Colonic mucosa (tissue), 4 donors: ENCODE measurements at regions not wholly inside any gene's neighbourhood (a gene's known extent, or its start where the extent isn't known, plus 50 kb on each side); places are given as distances from the start of the nearest gene placed in this dataset.
"Not testable (repeated sequence)": the region's sequence is repeated elsewhere in the genome, so short reads cannot be mapped to it uniquely, and the experiment has no call there.

ENCODE experiments used
- DNase-seq: peaks from one replicate; pipeline ENCODE4 v3.0.0-alpha.2; 2020
- H3K27ac ChIP-seq: fragments of 200-600 bp; one replicate; pipeline ENCODE4 v1.8.0; 2021
- H3K27me3 ChIP-seq: fragments of 200-600 bp; one replicate; pipeline ENCODE4 v1.8.0; 2021
- H3K36me3 ChIP-seq: fragments of 200-600 bp; one replicate; pipeline ENCODE4 v1.8.0; 2021
- H3K4me1 ChIP-seq: fragments of 200-600 bp; one replicate; pipeline ENCODE4 v1.8.0; 2021; ENCODE audit warnings: mild to moderate bottlenecking
- H3K4me3 ChIP-seq: fragments of 200-600 bp; one replicate; pipeline ENCODE4 v1.8.0; 2021
- H3K9ac ChIP-seq, 2 donors: one replicate each; pipeline ENCODE4 v1.7.0; 2013; ENCODE audit warnings: control low read depth in 2 of 2, low read depth in 2 of 2, low read length in 2 of 2
- H3K9me3 ChIP-seq: fragments of 200-600 bp; one replicate; pipeline ENCODE4 v1.8.0; 2021
- intact Hi-C: fragments of 100-400 bp; cut with DNase I; formaldehyde crosslinking; loops from one replicate; pipeline ENCODE4 v1.14.1; 2022
- TF ChIP-seq, protein P1 (sequence below): fragments of 200-600 bp; IDR thresholded peaks from one replicate; pipeline ENCODE4 v1.8.0; 2022; ENCODE audit warnings: antibody characterized with exemption, mild to moderate bottlenecking
- donor health status: healthy.
- donor health status: DM: no; HTN: no; CAD: no.
- donor health status: DM: no; HTN: no; CAD: no.

DNA sequence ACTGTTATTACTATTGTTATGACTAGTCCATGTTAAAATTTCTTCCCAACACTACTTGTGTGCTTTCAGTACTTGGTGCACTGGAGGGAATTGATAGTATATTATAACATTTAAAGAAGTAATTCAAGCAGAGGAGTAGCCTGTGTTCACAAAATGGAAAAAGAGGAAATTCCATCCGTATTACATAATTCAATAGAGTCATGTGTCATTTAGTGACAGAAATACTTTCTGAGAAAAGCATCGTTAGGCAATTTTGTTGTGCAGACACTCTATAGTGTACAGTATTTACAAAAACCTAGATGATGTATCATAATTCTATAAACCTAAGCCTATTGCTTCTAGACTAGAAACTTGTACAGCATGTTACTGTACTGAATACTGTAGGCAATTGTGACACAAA, 78.3 kb upstream of the PCSK5 start:
- H3K4me1 ChIP-seq = no peaks in the 10 kb centered on the region
- TF ChIP-seq, protein P1, sequence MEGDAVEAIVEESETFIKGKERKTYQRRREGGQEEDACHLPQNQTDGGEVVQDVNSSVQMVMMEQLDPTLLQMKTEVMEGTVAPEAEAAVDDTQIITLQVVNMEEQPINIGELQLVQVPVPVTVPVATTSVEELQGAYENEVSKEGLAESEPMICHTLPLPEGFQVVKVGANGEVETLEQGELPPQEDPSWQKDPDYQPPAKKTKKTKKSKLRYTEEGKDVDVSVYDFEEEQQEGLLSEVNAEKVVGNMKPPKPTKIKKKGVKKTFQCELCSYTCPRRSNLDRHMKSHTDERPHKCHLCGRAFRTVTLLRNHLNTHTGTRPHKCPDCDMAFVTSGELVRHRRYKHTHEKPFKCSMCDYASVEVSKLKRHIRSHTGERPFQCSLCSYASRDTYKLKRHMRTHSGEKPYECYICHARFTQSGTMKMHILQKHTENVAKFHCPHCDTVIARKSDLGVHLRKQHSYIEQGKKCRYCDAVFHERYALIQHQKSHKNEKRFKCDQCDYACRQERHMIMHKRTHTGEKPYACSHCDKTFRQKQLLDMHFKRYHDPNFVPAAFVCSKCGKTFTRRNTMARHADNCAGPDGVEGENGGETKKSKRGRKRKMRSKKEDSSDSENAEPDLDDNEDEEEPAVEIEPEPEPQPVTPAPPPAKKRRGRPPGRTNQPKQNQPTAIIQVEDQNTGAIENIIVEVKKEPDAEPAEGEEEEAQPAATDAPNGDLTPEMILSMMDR = no peak
- intact Hi-C loops = no loop called here
- H3K4me3 ChIP-seq = no peak overlapping the region
- no peak overlapping the region for H3K27ac ChIP-seq
- no peaks in the 10 kb centered on the region for H3K27me3 ChIP-seq
- H3K36me3 ChIP-seq = no peaks in the 10 kb centered on the region
- no peak for DNase-seq
- H3K9me3 ChIP-seq = no peaks in the 10 kb centered on the region
- H3K9ac ChIP-seq = no peak overlapping the region

DNA sequence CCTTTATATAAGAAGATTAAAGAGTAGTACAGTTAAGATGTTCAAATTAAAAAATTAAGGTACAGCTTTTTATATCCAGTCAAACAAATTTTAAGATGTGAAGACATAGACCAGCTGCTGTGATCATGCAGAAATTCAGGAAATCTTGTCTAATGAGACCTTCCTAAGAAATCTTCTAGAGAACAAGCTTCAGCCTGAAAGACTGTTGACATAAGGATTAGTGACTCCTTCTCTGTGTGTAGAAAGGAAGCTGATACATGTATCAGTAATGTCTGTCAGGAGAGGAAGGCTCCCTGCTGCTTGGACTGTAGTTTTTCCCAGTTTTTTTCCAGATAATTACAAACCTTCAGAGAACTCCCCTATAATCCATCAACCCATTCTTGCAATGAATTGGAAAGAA, 75.8 kb upstream of the PCSK5 start:
- H3K36me3 ChIP-seq = no peaks in the 10 kb centered on the region
- DNase-seq = no peak
- TF ChIP-seq, protein P1 = no peak
- H3K9me3 ChIP-seq = no peaks in the 10 kb centered on the region
- intact Hi-C loops = no loop called here
- no peaks in the 10 kb centered on the region for H3K27me3 ChIP-seq
- no peak overlapping the region for H3K9ac ChIP-seq
- no peak overlapping the region for H3K4me3 ChIP-seq
- H3K27ac ChIP-seq = no peak overlapping the region
- H3K4me1 ChIP-seq = no peaks in the 10 kb centered on the region

DNA sequence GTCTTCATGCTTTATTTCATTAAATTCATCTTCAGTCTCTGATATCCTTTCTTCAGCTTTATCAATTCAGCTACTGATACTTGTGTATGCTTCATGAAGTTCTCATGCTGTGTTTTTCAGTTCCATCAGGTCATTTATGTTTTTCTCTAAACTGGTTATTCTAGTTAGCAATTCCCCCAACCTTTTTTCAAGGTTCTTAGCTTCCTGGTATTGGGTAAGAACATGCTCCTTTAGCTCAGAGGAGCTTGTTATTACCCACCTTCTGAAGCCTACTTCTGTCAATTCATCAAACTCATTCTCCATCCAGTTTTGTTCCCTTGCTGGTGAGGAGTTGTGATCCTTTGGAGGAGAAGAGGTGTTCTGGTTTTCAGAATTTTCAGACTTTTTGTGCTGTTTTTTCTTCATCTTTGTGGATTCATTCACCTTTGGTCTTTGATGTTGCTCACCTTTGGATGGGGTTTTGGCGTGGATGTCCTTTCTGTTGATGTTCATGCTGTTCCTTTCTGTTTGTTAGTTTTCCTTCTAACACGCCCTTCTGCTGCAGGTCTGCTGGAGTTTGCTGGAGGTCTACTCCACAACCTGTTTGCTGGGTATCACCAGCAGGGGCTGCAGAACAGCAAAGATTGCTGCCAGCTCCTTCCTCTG, 69.9 kb upstream of the PCSK5 start:
- H3K27me3 ChIP-seq, intact Hi-C loops, H3K27ac ChIP-seq, DNase-seq, H3K9me3 ChIP-seq, H3K4me3 ChIP-seq, H3K9ac ChIP-seq, H3K4me1 ChIP-seq, H3K36me3 ChIP-seq: not testable (repeated sequence)

DNA sequence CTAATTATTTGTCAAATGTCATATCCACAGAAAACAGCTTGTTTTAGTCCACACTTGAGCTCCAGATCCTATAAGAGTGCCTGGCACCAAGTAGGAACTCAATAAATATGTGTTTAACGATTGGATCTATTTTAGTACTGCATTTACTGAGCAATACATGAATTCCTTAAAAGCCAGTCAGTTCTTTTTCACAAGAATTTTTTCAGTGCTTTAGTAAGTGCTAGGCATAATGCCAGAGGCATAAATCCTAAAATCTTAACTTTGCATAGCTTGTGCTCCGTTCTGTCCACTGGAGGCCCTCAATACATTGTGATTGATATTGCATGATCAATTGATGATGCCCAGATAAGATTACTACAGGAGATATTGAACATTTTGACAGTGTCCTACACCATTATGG, 67.3 kb upstream of the PCSK5 start:
- H3K9ac ChIP-seq = no peak overlapping the region
- no peaks in the 10 kb centered on the region for H3K4me1 ChIP-seq
- H3K9me3 ChIP-seq = no peaks in the 10 kb centered on the region
- TF ChIP-seq, protein P1 = no peak
- no peaks in the 10 kb centered on the region for H3K27me3 ChIP-seq
- no peaks in the 10 kb centered on the region for H3K36me3 ChIP-seq
- no peak overlapping the region for H3K4me3 ChIP-seq
- intact Hi-C loops = no loop called here
- no peak overlapping the region for H3K27ac ChIP-seq
- no peak for DNase-seq

DNA sequence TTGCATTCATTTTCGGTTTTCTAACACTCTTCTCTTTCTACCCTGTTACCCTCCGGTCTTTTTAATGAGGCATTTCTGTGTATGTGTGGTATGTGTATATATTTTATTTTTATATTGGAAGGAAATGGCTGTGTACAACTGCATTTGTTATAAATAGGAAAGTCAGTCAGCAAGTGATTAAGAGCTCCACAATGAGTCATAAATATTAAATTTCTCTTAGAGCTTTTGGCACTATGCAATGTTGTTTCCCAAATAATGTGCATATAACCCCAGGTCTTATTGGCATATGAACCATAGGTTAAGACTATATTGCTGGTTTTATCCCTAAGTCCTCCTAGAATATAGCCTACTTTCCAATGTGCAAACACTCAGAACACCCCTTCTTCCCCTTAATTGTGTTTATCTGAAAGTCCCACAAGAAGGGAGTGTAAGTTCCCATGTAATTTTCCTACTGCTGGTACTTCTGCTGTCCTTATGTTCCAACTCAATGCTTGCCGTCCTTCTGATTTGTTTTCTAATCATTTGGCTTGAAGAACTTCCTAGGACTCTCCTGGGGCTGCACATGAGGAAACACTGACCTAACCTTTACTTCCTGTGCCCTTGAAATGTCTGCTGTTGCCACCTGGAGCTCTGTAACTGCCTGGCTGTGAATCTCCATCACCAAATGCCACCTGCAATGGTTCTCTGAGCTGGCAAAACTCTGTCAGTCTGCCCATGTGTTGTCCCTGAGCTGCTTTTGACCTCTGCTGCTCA, 65.5 kb upstream of the PCSK5 start:
- Histone ChIP-seq H3K4me1 (no peaks in the 10 kb centered on the region), H3K36me3 (no peaks in the 10 kb centered on the region), H3K4me3 (no peak overlapping the region), H3K27me3 (no peaks in the 10 kb centered on the region), H3K9me3 (no peaks in the 10 kb centered on the region), H3K9ac (no peak overlapping the region), H3K27ac (no peak overlapping the region)
- intact Hi-C loops = no loop called here
- TF ChIP-seq, protein P1 = no peak
- no peak for DNase-seq

DNA sequence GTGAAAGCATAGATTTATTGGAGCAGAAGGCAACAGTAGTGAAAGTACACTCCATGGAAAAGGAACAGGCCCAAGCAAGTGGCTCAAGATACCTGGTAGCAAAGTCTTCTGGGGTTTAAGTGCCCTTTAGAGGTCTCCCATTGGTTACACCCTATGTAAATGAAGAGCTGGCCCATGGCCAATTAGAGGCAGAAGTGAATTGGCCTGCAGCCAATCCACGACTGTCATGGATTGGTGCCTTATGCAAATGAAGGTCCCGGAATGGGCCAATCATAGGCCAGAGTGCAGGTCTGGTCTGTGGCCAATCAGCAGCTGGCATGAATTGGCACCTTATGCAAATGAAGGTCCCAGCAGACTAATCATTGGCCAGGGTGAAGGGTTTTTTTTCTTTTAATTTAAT, 64.2 kb upstream of the PCSK5 start:
- H3K36me3 ChIP-seq = no peaks in the 10 kb centered on the region
- no peaks in the 10 kb centered on the region for H3K27me3 ChIP-seq
- intact Hi-C loops = no loop called here
- H3K9ac ChIP-seq = no peak overlapping the region
- no peak overlapping the region for H3K4me3 ChIP-seq
- TF ChIP-seq, protein P1 = no peak
- DNase-seq = no peak
- H3K27ac ChIP-seq = no peak overlapping the region
- H3K4me1 ChIP-seq = no peaks in the 10 kb centered on the region
- no peaks in the 10 kb centered on the region for H3K9me3 ChIP-seq
